Activated CD4-positive, alpha-beta T cell treated with anti-CD3 and anti-CD28 coated beads, Interleukin-2, amount 50 U/mL, for 4 hours (primary cell): ENCODE measurements at regions not wholly inside any gene's neighbourhood (a gene's known extent, or its start where the extent isn't known, plus 50 kb on each side); places are given as distances from the start of the nearest gene placed in this dataset.

ENCODE experiments used
- DNase-seq, 2 experiments: peaks; one replicate each; pipeline ENCODE4 v3.0.0-alpha.2; 2020

DNA sequence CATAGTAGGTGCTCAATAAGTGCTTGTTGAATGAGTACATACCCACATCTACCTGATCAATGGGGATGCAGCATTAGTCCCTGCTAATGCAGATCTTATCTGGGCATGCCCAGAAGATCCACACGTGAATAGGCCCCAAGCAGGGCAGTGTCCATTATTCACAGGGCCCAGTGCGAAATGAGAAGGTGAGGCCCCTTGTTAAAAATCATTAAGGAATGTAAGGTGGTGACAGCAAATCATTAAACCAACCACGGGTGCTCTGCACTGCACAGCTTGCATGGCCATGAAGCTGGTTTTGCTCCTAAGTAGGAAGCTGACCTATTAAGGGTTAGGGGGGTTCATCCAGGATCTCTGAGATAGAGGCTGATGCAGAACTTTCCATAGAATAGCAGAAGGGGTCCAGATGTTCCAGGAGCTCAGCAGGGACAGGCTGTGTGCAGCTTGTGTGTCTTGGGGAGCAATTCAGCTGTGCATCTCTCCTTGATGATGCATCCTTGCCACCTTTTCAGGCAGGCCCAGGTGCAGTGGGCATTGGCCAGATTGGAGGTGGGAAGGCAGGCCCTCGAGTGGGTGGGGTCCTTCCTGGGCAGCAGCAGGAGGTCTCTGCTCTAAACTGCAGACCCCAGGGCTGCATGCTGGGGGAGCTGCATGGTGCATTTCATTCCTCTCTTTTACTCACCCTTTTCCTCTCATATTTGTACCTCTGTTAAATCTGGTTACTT, 231.3 kb upstream of the PWP1 start:
- DNase-seq, result no peak

DNA sequence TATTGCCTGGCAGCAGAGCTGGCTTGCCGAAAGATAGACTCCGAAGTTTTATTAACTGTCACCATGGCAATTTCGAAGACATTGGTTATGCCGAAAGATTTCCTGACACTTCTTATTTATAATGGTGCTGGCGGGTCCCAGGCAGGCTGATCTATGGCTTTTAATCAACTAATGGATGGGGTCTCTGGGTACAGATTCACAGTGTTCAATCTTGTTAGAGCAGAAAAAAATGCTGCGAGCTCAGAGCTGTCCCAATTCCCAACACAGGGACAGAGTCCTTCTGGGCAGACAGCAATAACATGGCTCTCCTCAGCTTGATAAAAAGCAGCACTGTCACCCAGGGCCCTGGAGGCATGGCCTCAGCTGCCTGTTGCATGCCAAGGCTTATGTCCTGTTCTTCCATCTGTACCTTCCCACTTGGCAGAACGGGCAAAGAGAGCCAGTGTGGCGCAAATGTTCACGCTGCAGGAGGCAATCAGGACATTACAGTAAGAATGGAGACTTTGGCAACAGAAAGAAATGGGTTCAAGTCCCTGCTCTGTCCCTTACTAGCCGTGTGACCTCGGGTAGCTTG, 228.2 kb upstream of the PWP1 start:
- no peak for DNase-seq

DNA sequence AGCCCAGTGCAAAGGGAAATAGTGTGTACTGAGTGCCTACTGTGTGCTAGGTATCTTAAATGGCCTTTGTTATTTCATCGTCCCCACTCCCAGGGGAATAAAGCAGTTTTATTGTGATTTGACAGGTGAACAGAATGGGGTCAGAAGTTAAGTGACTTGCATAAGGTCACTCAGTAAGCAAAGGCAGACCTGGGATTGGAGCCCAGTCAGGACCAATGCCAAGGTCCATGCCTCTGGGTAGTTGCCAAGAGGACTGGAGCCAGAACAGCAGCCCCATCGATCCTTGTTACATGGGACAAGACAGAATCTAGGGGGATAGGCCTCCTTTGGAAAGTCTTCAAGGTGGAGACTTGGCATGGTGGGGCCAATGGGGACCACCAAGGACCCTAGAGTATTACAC, 227.4 kb upstream of the PWP1 start:
- no peak for DNase-seq

DNA sequence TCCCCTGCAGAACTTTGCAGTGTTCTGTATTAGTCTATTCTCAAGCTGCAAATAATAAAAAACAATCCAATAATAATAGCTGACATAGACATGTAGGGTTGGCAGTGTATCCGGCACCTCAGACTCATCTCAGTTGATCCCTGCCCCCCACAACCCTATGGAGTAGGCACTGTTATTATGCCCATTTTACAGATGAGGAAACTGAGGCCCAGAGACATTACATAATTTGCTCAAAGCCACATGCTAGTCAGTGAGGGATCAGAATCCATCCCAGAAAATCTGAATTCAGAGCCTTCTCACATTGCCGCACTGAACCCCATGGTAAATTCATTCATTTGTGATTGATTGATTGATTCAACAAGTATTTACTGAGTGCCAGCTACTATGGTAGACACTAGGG, 226.6 kb upstream of the PWP1 start:
- no peak for DNase-seq

DNA sequence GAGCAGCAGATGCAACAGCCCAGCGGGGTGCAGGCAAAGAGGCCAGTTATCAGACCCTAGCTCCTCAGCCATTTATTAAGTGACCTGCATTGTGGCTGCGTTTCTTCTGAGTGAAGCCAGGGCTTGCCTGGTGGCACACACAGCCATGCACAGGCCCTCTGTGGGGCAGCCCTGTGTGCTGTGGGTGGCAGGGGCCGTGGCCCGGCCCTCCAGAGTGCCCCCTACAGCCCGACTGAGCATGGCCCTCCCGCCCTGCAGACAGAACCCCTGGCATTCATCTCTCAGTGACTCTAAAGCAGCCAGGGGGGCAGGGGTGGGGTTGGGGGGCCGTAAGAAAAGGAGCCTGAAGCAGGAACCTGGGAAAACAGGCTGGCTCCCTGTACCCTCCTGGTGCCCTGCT, 226.0 kb upstream of the PWP1 start:
- no peak for DNase-seq

DNA sequence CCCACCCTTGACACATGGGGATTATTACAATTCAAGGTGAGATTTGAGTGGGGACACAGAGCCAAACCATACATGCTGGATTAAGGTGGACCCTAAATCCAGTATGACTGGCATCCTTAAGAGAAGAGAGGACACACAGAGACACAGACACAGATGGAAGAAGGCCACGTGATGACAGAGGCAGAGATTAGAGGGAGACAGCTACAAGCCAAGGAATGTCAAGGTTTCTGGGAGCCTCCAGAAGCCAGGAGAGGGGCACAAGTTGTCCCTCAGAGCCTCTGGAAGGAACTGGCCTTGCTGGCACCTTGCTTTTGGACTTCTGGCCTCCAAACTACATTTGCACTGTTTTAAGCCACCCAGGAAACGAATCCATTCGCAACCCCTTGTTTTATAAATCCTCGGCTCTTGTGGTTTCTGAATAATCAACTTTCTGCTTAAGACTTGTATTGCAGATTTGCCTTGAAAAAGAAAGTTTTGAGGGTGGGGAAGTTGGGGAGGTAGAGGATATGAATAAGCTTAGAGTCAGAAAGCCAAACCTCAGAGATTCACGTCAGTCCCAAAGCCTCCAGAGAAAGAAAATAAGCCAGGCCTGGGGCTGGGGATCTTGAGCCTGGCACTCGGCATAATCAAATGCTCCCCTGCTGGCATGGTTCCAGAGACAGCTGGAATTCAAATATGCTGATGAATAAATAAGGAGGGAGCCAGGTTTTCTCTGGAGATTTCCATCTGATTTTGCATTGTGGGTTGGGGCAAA, 224.2 kb upstream of the PWP1 start:
- no peak for DNase-seq

DNA sequence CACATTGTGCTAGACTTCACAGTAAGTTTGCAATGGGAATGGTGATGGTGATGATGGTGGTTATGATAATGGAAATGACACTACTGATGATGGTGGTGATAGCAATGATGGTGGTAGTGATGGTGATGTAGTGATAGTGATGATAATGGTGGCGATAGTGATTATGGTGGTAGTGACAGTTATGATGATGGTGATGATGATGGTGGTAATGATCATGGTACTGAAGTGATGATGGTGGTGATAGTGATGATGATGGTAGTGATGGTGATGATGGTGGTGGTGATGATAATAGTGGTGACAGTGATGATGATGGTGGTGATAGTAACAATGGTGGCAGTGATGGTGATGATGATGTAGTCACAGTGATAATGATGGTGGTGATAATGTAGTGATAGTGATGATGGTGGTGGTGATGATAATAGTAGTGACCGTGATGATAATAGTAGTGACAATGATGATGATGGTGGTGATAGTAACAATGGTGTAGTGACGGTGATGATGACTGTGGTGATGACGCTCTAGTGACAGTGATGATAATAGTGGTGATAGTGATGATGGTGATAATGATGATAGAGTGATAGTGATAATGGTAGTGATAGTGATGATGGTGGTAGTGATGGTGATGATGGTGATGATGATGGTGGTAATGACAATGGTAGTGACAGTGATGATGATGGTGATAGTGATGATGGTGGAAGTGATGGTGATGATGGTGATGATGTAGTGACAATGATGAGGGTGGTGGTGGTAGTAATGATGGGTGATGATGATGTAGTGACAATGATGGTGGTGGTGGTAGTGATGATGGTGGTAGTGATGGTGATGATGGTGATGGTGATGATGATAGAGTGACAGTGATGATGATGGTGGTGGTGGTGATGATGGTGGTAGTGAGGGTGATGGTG, 222.9 kb upstream of the PWP1 start:
- no peak for DNase-seq

DNA sequence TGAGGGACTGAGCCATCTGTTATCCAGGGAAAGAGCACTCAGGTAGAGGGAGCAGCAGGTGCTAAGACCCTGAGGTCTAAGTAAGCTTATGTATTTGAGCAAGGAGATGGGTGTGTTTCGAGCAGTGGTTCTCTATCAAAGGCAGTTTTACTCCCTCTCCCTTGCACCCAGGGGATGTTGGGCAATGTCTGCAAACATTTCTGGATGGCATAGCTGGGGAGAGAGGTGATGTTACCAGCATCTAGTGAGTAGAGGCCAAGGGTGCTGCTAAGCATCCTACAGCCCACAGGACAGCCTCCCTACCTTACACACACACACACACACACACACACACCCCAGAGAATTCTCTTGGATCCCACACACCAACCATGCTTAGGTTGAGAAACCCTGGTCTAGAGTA, 221.0 kb upstream of the PWP1 start:
- DNase-seq, result no peak

DNA sequence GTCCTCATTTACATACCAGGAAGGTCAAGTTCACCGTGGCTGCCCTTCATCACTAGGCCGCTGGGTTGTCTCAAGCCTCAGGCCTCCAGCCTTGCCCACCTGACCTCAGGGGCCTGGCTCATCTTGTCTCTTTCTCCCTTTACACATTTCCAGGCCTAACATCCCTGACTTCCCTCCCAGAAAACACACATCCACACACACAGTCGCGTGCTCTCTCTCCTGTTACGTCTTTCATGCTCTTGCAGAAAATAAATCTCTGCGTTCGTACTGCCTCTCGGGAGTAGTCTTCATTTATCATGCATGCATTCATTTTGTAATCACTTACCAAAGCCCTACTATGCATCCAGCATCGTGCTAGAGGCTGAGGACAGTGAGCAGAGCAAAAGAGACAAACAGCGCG, 220.0 kb upstream of the PWP1 start:
- no peak for DNase-seq

DNA sequence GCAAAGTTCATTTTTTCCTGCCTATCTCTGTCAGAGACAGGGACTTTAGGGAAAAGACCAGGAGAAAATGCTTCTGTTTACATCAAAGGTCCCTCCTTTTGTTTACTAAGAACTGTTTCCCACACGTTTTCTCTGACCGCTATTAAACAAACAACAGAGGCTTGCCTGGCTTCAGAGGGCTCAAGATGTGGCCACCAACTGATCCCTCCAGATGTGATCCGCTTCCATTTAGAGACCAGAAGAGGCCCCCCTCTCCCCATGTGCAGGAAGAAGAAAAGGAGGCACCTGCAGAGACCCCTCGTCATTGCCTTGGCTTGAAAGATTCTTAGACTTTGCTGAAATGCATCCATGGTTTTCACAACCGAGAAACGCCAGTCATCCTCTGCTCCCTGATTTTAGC, 217.9 kb upstream of the PWP1 start:
- no peak for DNase-seq

DNA sequence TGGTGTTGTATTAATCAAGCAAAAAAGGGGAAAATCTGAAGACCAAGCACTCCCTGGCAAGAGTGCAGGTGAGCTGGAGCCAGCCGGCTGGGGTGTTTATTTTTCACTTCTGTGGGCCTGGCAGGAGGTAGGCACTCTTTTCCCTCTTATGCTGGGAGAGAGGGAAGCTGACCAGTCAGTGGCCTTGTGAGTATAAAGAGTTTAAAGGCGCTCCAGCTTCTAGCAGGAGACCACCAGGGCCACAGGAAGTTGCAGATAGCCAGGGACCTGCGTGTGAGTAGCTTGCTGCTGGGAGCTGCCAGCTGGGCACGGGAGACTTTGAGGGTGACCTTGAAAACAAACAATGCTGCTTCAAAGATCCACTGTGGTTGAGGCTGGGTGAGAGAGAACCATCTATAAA, 217.4 kb upstream of the PWP1 start:
- no peak for DNase-seq

DNA sequence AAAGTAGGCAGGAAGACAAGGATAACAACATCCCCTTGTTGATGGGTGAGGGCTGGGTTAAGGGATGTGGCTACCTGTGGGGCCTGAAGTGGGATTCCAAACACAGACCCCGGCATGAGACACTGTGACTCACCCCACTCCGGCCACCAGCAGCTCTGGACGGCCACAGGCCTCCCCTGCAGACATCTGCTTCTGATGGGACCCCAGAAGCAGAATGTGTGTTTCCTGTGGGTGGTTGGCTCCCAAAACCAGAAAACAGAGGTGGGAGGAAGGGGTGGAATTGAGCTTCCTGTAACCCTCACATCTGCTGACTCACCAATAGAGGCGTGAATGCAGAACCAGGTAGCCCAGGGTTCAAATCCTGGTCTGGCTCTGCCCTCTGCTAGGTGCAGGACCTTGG, 216.6 kb upstream of the PWP1 start:
- no peak for DNase-seq

DNA sequence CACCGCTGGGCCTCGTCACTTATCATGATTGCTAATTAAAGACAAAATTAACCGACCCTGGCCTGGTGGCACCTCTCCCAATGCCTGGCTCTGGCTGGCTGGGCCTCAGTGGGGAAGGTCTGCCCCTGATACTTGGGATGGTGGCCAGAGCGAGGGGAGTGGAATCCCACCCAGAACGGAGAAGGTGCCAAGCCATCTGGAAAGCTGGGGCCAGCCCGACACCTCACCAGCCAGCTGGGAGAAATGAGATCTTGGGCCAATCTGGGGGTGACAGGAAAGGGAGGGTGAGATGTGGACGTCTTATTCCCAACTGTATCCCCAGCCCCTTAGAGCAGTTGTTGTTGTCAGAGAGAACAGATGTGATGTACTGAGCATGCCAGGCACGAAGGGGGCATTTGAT, 215.0 kb upstream of the PWP1 start:
- DNase-seq, result no peak

DNA sequence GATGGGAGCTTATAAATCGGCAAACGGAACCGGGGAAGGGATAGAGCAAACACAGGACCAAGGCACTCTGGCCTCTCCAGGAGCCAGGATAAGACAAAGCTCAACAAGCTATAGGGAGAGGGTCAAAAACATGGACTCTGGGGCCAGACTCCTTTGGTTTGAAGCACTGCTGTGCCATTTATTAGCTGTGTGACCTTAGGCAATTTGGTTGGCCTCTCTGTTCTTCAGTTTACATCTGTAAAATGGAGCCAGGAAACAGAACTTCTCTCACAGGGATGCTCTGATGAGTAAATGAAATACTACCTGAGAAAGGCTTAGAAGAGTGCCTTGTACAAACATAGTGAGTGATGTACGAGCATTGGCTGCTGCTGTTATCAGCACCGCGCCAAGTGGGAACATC, 213.3 kb upstream of the PWP1 start:
- no peak for DNase-seq

DNA sequence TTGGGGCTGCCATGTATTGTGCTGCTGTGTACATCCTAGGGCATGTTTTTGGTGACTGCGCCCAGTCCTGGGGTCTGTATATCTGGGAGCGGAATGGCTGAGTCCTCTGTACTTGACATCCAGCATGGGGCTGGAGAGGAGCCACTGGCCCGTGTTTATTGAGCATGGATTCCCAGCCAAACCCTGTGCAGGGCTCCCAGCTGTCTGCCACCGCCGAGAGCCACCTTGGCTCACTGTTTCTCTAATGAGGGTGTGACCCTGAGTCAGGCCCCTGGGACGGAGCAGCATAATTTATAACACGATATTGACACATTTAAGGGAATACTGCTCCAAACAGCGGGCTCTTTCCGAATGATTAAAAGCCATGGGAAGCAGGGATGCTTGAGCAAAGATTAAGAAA, 211.5 kb upstream of the PWP1 start:
- DNase-seq, result no peak

DNA sequence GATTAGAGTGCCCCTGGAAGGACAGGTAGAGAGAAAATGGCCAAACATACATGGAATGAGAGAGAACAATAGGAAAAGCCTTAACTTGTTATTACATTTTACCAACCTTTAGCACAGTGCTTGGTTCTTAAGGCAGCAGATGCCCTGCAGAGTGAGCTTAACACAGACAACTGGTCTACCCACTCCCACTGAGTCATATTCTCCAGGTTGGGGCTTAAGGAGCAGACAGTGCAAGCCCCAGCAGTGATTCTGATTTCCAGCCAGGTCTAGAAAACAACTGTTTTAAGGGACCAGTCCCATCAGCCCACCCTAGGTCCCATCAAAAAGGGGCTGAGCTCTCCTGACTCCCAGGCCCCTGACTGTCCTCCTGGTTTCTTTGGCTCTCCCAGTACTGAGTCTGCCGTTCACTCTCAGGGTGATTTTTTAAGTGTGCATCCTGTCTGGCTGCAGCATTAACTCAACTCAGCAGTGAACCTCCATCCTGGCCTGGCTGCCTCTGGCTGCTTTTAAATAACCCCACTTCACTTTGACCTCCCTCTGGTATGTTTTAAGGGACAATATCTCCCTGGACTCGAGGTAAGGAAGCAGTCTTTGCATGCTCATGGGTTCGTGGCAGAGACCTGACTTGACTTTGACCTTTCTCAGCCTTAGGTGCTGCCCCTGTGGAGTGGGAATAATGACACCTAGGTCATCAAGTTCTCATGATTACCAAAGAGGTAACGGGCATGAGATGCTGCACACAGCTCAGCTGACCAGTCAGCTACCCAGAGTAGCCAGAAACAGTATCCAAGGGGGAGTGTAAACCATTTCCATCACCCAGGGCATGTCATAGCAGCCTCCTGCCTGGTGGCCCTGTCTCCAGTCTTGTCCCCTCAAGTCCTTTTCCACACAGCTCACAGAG, 210.7 kb upstream of the PWP1 start:
- no peak for DNase-seq

DNA sequence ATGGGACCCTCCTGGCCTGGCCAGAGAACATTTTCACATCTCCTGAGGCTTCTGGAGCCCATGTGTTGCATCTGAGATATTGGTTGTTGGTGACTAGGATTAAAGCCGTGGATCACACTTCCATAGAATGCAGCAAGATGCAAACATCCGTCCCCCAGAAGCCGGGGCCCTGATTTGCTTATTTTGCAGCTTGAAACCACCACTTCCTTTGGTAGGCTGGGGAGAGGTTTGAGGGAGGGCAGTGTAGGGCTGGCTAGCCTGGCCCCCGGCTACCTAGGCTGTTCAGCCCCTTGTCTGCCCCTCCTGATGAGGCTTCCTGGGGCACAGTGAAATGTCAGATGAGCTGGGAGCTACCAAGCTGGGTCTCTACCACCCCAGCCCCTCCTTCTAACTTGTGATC, 209.7 kb upstream of the PWP1 start:
- DNase-seq, result no peak

DNA sequence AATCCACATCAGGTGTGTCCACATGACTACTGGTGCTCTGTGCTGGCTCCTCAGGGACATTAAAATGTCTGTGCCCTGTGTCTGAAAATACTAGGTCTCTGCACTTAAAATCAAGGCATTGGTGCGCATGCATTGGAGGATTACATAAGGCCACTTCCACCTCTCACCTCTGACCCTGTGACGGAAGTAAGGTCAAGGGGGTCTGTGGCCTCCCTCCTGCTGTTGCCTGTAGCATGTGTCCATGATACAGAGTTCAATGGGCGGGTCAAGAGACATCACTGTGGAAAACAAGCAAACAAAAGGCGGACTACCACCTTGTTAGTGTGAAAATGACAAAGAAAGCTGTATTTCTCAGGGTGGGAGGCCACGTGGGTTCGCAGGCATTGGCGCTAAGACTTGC, 208.6 kb upstream of the PWP1 start:
- DNase-seq, result no peak

DNA sequence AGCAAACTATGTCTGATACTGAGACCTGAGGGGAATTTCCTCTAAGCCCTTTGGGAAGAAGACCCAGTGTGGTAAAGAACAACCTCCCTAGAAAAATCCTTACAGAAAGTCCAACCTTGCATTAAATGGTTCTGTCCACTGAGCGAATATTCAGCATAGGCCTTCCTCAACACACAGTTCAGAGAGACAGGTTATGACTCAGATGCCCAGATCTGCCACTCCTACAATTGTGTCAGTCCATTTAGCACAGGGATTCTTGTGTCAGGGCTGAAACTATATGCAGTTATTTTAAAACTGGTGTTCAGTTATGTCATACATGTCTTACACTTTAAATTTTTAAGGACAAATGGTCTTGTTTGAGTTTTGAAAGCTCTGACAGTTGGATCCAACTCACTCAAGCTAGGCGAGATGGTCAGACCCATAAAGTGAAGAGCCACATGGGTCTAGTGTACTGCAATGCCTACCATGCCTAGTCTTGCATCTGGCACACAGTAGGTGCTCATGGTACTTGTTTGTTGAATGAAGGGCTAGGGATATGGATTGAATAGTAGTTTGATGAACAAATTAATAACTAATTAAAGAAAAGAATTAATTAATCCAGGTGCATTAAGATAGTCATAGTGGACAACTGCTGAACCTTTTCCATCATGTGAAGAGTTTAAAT, 207.5 kb upstream of the PWP1 start:
- DNase-seq, result no peak

DNA sequence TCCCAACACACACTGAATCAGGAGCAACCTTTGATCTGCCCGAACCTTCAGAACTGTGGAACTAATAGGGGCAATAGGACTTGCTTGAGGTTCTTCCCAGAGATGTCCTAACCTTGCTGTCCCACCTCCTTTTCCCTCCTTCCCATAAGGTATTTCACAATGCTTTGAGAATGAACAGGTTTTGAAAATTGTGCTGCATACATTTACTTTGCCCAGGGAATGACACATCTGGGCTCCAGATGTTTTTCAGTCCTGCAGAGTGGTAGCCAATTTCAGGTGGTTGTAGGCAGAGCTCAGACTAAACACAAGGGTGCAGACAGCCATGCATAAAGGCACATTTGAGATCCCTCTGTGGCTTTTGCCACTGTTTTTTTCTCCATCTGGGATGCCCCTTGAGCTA, 206.7 kb upstream of the PWP1 start:
- no peak for DNase-seq

DNA sequence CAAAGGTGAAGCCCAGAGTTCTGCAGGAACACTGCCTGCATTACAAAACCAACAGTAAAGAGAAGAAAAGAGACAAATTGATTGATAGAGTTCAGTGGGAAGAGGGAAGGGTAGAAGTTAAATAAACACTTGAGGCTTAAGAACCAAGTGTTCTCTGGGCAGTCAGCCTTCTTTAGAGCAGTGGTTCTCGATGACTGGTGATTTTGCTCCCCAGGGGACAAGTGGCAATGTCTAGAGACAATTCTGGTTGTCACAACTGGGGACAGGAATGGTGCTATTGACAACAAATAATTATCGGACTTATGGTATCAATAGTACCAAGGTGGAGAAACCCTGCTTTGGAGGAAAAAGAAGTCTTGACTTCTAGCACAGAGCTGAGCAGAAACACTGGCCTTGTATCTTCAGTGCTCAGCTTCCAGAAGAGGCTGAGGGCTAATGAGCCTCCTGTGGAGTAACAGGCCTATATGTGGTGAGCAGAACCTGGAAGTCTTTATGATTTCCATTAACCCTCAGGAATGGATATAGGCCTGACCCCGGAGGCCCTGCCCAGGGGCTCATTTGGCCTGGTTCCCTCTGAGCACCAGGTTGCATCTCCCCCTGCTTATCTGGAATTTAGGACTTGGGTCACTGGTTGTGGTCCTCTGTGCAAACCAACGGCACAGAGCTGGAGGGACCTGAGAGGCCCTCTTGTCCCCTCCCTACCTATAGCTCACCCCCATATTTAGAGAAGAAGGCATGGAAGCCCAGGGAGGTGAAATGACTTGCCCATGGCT, 204.6 kb upstream of the PWP1 start:
- no peak for DNase-seq
